ENCODE measurements at regions not wholly inside any gene's neighbourhood (a gene's known extent, or its start where the extent isn't known, plus 50 kb on each side); places are given as distances from the start of the nearest gene placed in this dataset.

- DNase-seq (ENCODE audit: low read depth), result no peak
Measured at GRCh38 chr3:164572436-164572835, 505.9 kb downstream of the SI start.

- no peak for DNase-seq (ENCODE audit: low read depth)
Measured at GRCh38 chr3:164550857-164551256, 527.4 kb downstream of the SI start.

- DNase-seq (ENCODE audit: low read depth), result no peak
Measured at GRCh38 chr3:164539215-164539614, 539.1 kb downstream of the SI start.

GRCh38 chr3:164537485-164537884 is 540.8 kb downstream of the SI start:
- DNase-seq (ENCODE audit: low read depth), result no peak

- no peak for DNase-seq (ENCODE audit: low read depth)
Measured at GRCh38 chr3:164533275-164533674, 545.0 kb downstream of the SI start.

- DNase-seq (ENCODE audit: low read depth), result no peak
Measured at GRCh38 chr3:164526250-164526649, 552.0 kb downstream of the SI start.

- DNase-seq (ENCODE audit: low read depth), result no peak
Measured at GRCh38 chr3:164524201-164524600, 554.1 kb downstream of the SI start.

- DNase-seq (ENCODE audit: low read depth), result no peak
Measured at GRCh38 chr3:164522073-164522763, 556.1 kb downstream of the SI start.

- no peak for DNase-seq (ENCODE audit: low read depth)
Measured at GRCh38 chr3:164521644-164522043, 556.7 kb downstream of the SI start.

GRCh38 chr3:164521139-164521538 is 557.2 kb downstream of the SI start:
- no peak for DNase-seq (ENCODE audit: low read depth)

- DNase-seq (ENCODE audit: low read depth), result no peak
Measured at GRCh38 chr3:164515256-164515655, 563.0 kb downstream of the SI start.

- no peak for DNase-seq (ENCODE audit: low read depth)
Measured at GRCh38 chr3:164514576-164514975, 563.7 kb downstream of the SI start.

- no peak for DNase-seq (ENCODE audit: low read depth)
Measured at GRCh38 chr3:164507886-164508285, 570.4 kb downstream of the SI start.

- no peak for DNase-seq (ENCODE audit: low read depth)
Measured at GRCh38 chr3:164498917-164499316, 579.4 kb downstream of the SI start.

- DNase-seq (ENCODE audit: low read depth), result no peak
Measured at GRCh38 chr3:164488893-164489292, 589.4 kb downstream of the SI start.

- no peak for DNase-seq (ENCODE audit: low read depth)
Measured at GRCh38 chr3:164486150-164486549, 592.1 kb downstream of the SI start.

- no peak for DNase-seq (ENCODE audit: low read depth)
Measured at GRCh38 chr3:164479978-164480377, 598.3 kb downstream of the SI start.

GRCh38 chr3:164479406-164479805 is 598.9 kb downstream of the SI start:
- DNase-seq (ENCODE audit: low read depth), result no peak

- no peak for DNase-seq (ENCODE audit: low read depth)
Measured at GRCh38 chr3:164478323-164478722, 600.0 kb downstream of the SI start.

- no peak for DNase-seq (ENCODE audit: low read depth)
Measured at GRCh38 chr3:164477403-164477802, 600.9 kb downstream of the SI start.

GRCh38 chr3:164476631-164477030 is 601.7 kb downstream of the SI start:
- no peak for DNase-seq (ENCODE audit: low read depth)

GRCh38 chr3:164470471-164470870 is 607.8 kb downstream of the SI start:
- no peak for DNase-seq (ENCODE audit: low read depth)

GRCh38 chr3:164468055-164468454 is 610.2 kb downstream of the SI start:
- no peak for DNase-seq (ENCODE audit: low read depth)

- no peak for DNase-seq (ENCODE audit: low read depth)
Measured at GRCh38 chr3:164467007-164467406, 611.3 kb downstream of the SI start.

- no peak for DNase-seq (ENCODE audit: low read depth)
Measured at GRCh38 chr3:164465172-164465571, 613.1 kb downstream of the SI start.
